ENCODE measurements at regions not wholly inside any gene's neighbourhood (a gene's known extent, or its start where the extent isn't known, plus 50 kb on each side); places are given as distances from the start of the nearest gene placed in this dataset.

DNA sequence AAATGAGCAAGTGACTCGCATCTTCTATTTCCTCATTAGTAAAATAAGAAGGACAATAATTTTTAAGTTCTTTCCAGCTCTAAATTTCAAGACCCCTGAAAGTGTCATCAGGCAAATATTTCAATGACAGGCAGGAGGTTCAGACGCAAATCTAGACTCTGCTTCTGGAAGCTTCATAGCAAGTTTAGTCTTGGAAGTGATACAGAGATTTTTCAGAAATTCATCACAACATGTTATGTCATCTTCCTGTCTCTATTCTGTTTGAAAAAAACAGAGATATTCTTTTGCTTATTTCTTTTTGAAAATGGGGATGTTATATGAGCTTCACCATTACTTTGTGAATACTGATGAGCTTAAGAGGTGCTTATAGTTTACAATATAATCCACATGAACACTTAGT, 74.0 kb downstream of the C3orf85 start:
- Histone ChIP-seq H3K4me3 (ENCODE audit: low read depth in 1 of 3, low read length in 3 of 3) (no peak overlapping the region), H3K36me3 (ENCODE audit: control insufficient read depth in 3 of 3, insufficient read depth in 2 of 3, low read depth in 1 of 3, low read length in 3 of 3) (no peaks in the 10 kb centered on the region), H3K4me1 (ENCODE audit: control insufficient read depth in 3 of 3, insufficient read depth in 2 of 3, low read depth in 1 of 3, low read length in 2 of 3) (no peaks in the 10 kb centered on the region), H3K9me3 (ENCODE audit: control insufficient read depth in 2 of 2, insufficient read depth in 1 of 2, low read depth in 1 of 2, low read length in 1 of 2) (no peaks in the 10 kb centered on the region), H3K27me3 (ENCODE audit: control insufficient read depth in 3 of 3, insufficient read depth in 3 of 3, low read length in 3 of 3) (no peaks in the 10 kb centered on the region), H3K27ac (ENCODE audit: low read depth in 1 of 3, low read length in 2 of 3) (no peak overlapping the region)
- DNase-seq = no peak
- 77 to 89% (median 87%) methylated on average over 2 of the region's 2 CpGs for WGBS, 3 donors
- FAIRE-seq = no peak

DNA sequence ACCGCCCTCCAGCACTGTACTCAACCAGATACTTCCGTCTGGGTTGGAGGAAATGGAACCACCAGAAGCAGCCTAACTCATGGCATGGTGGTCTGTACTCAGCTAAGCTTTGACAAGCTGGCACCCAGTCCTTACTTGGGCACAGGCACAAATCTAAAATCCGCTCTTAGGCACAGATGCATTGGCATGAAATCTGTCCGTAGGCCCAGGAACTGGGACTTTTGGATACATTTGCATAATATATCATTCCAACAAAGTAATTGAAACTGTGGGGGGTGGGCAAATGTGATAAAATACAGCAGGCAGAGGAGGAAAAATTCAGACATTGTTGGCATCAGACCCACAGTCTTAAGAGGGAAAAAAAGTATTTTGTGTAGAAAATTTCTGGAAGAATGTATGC, 75.4 kb downstream of the C3orf85 start:
- H3K27me3 ChIP-seq (ENCODE audit: control insufficient read depth in 3 of 3, insufficient read depth in 3 of 3, low read length in 3 of 3) = no peaks in the 10 kb centered on the region
- no peak for FAIRE-seq
- H3K9me3 ChIP-seq (ENCODE audit: control insufficient read depth in 2 of 2, insufficient read depth in 1 of 2, low read depth in 1 of 2, low read length in 1 of 2) = no peaks in the 10 kb centered on the region
- no peak overlapping the region for H3K4me3 ChIP-seq (ENCODE audit: low read depth in 1 of 3, low read length in 3 of 3)
- H3K4me1 ChIP-seq (ENCODE audit: control insufficient read depth in 3 of 3, insufficient read depth in 2 of 3, low read depth in 1 of 3, low read length in 2 of 3) = no peaks in the 10 kb centered on the region
- WGBS, 3 donors = 81 to 84% (median 83%) methylated on average over 4 of the region's 4 CpGs
- no peak for DNase-seq
- no peaks in the 10 kb centered on the region for H3K36me3 ChIP-seq (ENCODE audit: control insufficient read depth in 3 of 3, insufficient read depth in 2 of 3, low read depth in 1 of 3, low read length in 3 of 3)
- no peak overlapping the region for H3K27ac ChIP-seq (ENCODE audit: low read depth in 1 of 3, low read length in 2 of 3)

DNA sequence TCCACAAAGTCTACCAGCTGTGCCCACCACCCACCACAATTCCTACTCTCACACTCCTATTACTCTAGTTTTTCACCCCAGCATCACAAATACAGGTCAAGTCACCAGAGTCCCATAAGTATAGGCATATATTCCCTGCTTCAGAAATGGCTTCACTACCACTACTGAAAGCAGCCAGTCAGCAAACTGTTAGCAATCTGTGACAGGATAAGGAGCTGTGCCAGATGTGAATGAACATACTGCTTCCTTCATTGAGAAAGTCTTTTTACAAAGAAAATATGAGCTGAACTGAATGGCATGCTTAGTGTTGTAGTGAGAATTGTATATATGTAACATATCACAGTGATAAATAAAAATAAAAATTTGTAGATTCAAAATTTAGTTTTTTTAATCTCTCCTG, 76.8 kb downstream of the C3orf85 start:
- DNase-seq (no peak), FAIRE-seq (no peak)
- Histone ChIP-seq H3K27ac (ENCODE audit: low read depth in 1 of 3, low read length in 2 of 3) (no peak overlapping the region), H3K4me1 (ENCODE audit: control insufficient read depth in 3 of 3, insufficient read depth in 2 of 3, low read depth in 1 of 3, low read length in 2 of 3) (no peaks in the 10 kb centered on the region), H3K9me3 (ENCODE audit: control insufficient read depth in 2 of 2, insufficient read depth in 1 of 2, low read depth in 1 of 2, low read length in 1 of 2) (no peaks in the 10 kb centered on the region), H3K4me3 (ENCODE audit: low read depth in 1 of 3, low read length in 3 of 3) (no peak overlapping the region), H3K27me3 (ENCODE audit: control insufficient read depth in 3 of 3, insufficient read depth in 3 of 3, low read length in 3 of 3) (no peaks in the 10 kb centered on the region), H3K36me3 (ENCODE audit: control insufficient read depth in 3 of 3, insufficient read depth in 2 of 3, low read depth in 1 of 3, low read length in 3 of 3) (no peaks in the 10 kb centered on the region)

DNA sequence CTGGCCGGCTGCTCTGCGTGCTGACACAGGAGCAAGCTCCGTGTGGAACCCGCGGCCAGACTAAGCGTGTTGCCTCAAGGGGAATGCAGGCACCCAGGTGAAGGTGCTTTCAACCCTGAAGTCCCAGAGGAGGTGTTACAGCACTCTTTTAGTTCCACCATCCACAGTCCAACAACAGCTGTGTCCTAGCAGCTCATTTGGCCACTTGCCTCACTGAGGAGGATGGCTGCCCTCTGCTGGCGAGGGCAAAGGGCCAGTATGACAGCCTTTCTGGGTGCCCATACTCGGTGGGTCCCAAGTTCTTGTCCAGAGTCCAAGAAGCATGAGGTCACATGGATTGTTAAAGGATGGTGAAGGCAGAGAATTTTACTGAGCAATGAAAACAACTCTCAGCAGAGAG, 87.8 kb downstream of the C3orf85 start:
- Histone ChIP-seq H3K4me1 (ENCODE audit: control insufficient read depth in 3 of 3, insufficient read depth in 2 of 3, low read depth in 1 of 3, low read length in 2 of 3) (no peaks in the 10 kb centered on the region), H3K4me3 (ENCODE audit: low read depth in 1 of 3, low read length in 3 of 3) (no peak overlapping the region), H3K36me3 (ENCODE audit: control insufficient read depth in 3 of 3, insufficient read depth in 2 of 3, low read depth in 1 of 3, low read length in 3 of 3) (no peaks in the 10 kb centered on the region), H3K27ac (ENCODE audit: low read depth in 1 of 3, low read length in 2 of 3) (no peak overlapping the region), H3K27me3 (ENCODE audit: control insufficient read depth in 3 of 3, insufficient read depth in 3 of 3, low read length in 3 of 3) (no peaks in the 10 kb centered on the region), H3K9me3 (ENCODE audit: control insufficient read depth in 2 of 2, insufficient read depth in 1 of 2, low read depth in 1 of 2, low read length in 1 of 2) (peaks cover 0 to under 1% of the 10 kb centered on the region in 2 donors)
- DNase-seq (peak; percentile 79 to 81), FAIRE-seq (no peak)
- WGBS, 3 donors = 75 to 82% (median 76%) methylated on average over 8 of the region's 8 CpGs

DNA sequence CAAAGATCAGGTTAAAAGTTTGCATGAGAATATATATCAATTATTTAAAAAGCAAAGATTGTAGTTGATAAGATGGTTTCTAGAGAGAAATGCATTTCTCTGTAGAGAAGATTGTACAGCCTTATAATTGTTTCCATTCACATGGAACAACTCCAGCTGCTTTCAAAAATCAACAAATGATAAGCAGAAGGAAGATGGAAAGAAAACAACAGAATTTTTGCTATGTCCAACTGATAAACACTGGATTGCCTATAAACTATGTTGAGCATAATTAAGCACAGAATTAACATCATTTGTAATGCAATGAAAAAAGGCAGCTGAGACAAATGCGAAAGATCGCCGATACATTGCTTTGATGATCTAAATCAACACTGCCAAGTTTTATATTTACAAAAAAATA, 89.0 kb downstream of the C3orf85 start:
- no peak overlapping the region for H3K27ac ChIP-seq (ENCODE audit: low read depth in 1 of 3, low read length in 2 of 3)
- H3K36me3 ChIP-seq (ENCODE audit: control insufficient read depth in 3 of 3, insufficient read depth in 2 of 3, low read depth in 1 of 3, low read length in 3 of 3) = no peaks in the 10 kb centered on the region
- no peak for DNase-seq
- FAIRE-seq = no peak
- no peak overlapping the region for H3K4me3 ChIP-seq (ENCODE audit: low read depth in 1 of 3, low read length in 3 of 3)
- no peaks in the 10 kb centered on the region for H3K27me3 ChIP-seq (ENCODE audit: control insufficient read depth in 3 of 3, insufficient read depth in 3 of 3, low read length in 3 of 3)
- 52 to 78% (median 66%) methylated on average over 3 of the region's 3 CpGs for WGBS, 3 donors
- H3K9me3 ChIP-seq (ENCODE audit: control insufficient read depth in 2 of 2, insufficient read depth in 1 of 2, low read depth in 1 of 2, low read length in 1 of 2) = no peaks in the 10 kb centered on the region
- no peaks in the 10 kb centered on the region for H3K4me1 ChIP-seq (ENCODE audit: control insufficient read depth in 3 of 3, insufficient read depth in 2 of 3, low read depth in 1 of 3, low read length in 2 of 3)

DNA sequence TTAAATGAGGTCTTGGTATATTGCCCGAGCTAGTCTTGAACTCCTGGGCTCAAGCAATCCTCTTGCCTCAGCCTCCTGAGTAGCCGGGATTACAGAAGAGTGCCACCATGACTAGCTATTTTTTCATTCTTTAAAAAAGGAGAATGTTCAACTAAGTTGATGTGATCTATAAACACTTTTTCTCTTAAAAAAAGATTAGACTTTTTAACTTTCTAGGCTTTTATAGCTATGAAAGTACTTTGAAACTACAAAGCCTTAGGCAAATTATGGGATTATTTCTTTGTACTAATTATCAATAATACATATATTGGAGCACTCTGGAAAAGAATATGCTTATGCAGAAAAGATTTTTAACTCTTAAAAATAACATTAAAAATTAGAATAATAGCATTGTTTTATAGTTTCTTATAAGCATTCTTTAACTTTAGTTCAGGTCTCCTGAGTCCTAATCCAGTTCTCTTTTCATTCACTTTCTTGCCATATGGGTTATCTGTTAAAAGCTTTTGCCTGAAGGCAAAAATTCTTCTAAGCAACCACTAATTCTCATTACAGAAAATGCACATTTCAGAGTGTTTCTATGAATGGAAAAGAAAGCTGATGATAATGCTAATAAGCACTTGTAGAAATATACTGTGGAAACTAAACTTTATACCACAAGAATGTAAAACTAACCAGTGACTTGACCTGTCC, 87.8 kb downstream of the DPPA2 start:
- no peak for FAIRE-seq
- H3K27ac ChIP-seq (ENCODE audit: low read depth in 1 of 3, low read length in 2 of 3) = no peak overlapping the region
- WGBS, 3 donors = 85 to 92% (median 91%) methylated on average over 2 of the region's 2 CpGs

DNA sequence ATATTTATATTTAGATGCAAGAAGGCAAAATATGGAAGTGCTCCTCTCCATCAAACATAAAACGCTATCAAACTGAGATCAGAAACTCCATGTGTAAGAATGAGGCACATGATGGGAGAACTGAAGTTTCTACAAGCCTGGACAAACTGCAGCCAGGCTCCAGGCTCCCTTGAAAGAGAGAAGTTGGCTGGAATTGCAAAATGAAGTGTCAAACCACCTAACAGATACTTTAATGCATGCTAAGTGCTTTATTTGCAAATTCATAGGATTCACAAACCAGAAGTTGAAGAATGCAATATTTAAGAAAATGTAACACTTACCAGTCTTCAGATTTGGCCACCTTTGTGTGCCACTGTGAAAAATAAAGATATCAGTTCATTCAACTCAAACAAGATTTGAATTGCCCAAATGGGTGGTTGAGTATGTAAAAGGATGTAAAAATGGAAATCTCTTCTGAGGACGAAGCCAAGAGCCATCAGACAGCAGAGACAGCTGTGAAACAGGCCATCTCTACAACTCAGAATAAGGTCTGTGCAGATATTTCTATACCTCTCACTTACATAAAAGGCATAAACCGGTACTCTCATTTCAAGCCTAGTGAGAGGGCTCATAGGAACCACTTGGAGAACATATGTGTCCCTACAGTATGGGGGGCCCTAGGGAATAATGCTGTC, 87.0 kb downstream of the DPPA2 start:
- no peak for FAIRE-seq
- H3K36me3 ChIP-seq (ENCODE audit: control insufficient read depth in 3 of 3, insufficient read depth in 2 of 3, low read depth in 1 of 3, low read length in 3 of 3) = no peaks in the 10 kb centered on the region
- no peak for DNase-seq
- H3K4me3 ChIP-seq (ENCODE audit: low read depth in 1 of 3, low read length in 3 of 3) = no peak overlapping the region
- no peaks in the 10 kb centered on the region for H3K27me3 ChIP-seq (ENCODE audit: control insufficient read depth in 3 of 3, insufficient read depth in 3 of 3, low read length in 3 of 3)
- no peak overlapping the region for H3K27ac ChIP-seq (ENCODE audit: low read depth in 1 of 3, low read length in 2 of 3)
- peaks cover 0 to 9% of the 10 kb centered on the region in 2 donors for H3K9me3 ChIP-seq (ENCODE audit: control insufficient read depth in 2 of 2, insufficient read depth in 1 of 2, low read depth in 1 of 2, low read length in 1 of 2)
- 86 to 93% (median 88%) methylated on average over 3 of the region's 3 CpGs for WGBS, 3 donors
- no peaks in the 10 kb centered on the region for H3K4me1 ChIP-seq (ENCODE audit: control insufficient read depth in 3 of 3, insufficient read depth in 2 of 3, low read depth in 1 of 3, low read length in 2 of 3)

More for the DNA sequence above, 87.8 kb downstream of the DPPA2 start:
- no peak for DNase-seq
- Histone ChIP-seq H3K9me3 (ENCODE audit: control insufficient read depth in 2 of 2, insufficient read depth in 1 of 2, low read depth in 1 of 2, low read length in 1 of 2) (peaks cover 0 to 9% of the 10 kb centered on the region in 2 donors), H3K27me3 (ENCODE audit: control insufficient read depth in 3 of 3, insufficient read depth in 3 of 3, low read length in 3 of 3) (no peaks in the 10 kb centered on the region), H3K4me3 (ENCODE audit: low read depth in 1 of 3, low read length in 3 of 3) (no peak overlapping the region), H3K4me1 (ENCODE audit: control insufficient read depth in 3 of 3, insufficient read depth in 2 of 3, low read depth in 1 of 3, low read length in 2 of 3) (no peaks in the 10 kb centered on the region), H3K36me3 (ENCODE audit: control insufficient read depth in 3 of 3, insufficient read depth in 2 of 3, low read depth in 1 of 3, low read length in 3 of 3) (no peaks in the 10 kb centered on the region)

DNA sequence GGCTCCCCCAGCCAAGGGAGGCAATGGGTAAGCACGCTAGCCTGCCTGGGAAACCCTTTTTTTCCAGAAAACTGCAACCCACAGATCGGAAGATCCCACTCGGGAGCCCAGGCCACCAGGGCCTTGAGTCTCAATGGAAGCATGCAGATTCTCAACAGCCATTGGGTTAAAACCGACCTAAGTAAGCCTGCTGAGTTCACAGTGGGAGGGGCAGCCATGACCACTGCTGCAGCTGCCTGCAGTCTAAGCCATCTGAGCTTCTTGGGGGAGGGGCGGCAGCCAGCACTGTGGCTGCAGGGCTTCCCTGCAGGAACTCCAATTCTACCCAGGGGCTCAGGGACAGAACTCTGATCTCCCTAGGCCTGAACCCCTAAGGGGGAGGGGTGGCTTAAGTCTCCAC, 82.0 kb downstream of the DPPA2 start:
- H3K9me3 ChIP-seq (ENCODE audit: control insufficient read depth in 2 of 2, insufficient read depth in 1 of 2, low read depth in 1 of 2, low read length in 1 of 2) = peaks cover 0 to 9% of the 10 kb centered on the region in 2 donors
- H3K27ac ChIP-seq (ENCODE audit: low read depth in 1 of 3, low read length in 2 of 3) = no peak overlapping the region
- no peak overlapping the region for H3K4me3 ChIP-seq (ENCODE audit: low read depth in 1 of 3, low read length in 3 of 3)
- no peak for DNase-seq
- H3K36me3 ChIP-seq (ENCODE audit: control insufficient read depth in 3 of 3, insufficient read depth in 2 of 3, low read depth in 1 of 3, low read length in 3 of 3) = no peaks in the 10 kb centered on the region
- FAIRE-seq = no peak
- no peaks in the 10 kb centered on the region for H3K4me1 ChIP-seq (ENCODE audit: control insufficient read depth in 3 of 3, insufficient read depth in 2 of 3, low read depth in 1 of 3, low read length in 2 of 3)
- WGBS, 3 donors = 82 to 98% (median 85%) methylated on average over 4 to 5 of the region's 5 CpGs
- no peaks in the 10 kb centered on the region for H3K27me3 ChIP-seq (ENCODE audit: control insufficient read depth in 3 of 3, insufficient read depth in 3 of 3, low read length in 3 of 3)
